MG63 (cell line): ENCODE measurements at regions not wholly inside any gene's neighbourhood (a gene's known extent, or its start where the extent isn't known, plus 50 kb on each side); places are given as distances from the start of the nearest gene placed in this dataset.

Experiments used
- DNase-seq: peaks from one replicate; pipeline ENCODE4 v3.0.0-alpha.2; 2020
- H3K27me3 ChIP-seq: fragments of 250-450 bp; sonication (Bioruptor Pico); 2 replicates; pipeline ENCODE4 v1.5.1; 2020; ENCODE audit warnings: mild to moderate bottlenecking, moderate library complexity
- H3K36me3 ChIP-seq: fragments of 250-450 bp; sonication (Bioruptor Pico); 2 replicates; pipeline ENCODE4 v1.5.1; 2020; ENCODE audit warnings: mild to moderate bottlenecking, moderate library complexity
- H3K4me3 ChIP-seq: fragments of 250-450 bp; sonication (Bioruptor Pico); 2 replicates; pipeline ENCODE4 v1.5.1; 2020; ENCODE audit warnings: mild to moderate bottlenecking, moderate library complexity
- H3K9me3 ChIP-seq: fragments of 250-450 bp; sonication (Bioruptor Pico); 2 replicates; pipeline ENCODE4 v1.5.1; 2020; ENCODE audit warnings: mild to moderate bottlenecking, moderate library complexity

GRCh38 chr14:97271451-97271960, 474.3 kb downstream of the VRK1 start:
- H3K9me3 ChIP-seq, result no peaks in the 10 kb centered on the region
- DNase-seq, result no peak
- H3K4me3 ChIP-seq, result no peak overlapping the region
- H3K36me3 ChIP-seq, result no peaks in the 10 kb centered on the region
- no peaks in the 10 kb centered on the region for H3K27me3 ChIP-seq

DNA sequence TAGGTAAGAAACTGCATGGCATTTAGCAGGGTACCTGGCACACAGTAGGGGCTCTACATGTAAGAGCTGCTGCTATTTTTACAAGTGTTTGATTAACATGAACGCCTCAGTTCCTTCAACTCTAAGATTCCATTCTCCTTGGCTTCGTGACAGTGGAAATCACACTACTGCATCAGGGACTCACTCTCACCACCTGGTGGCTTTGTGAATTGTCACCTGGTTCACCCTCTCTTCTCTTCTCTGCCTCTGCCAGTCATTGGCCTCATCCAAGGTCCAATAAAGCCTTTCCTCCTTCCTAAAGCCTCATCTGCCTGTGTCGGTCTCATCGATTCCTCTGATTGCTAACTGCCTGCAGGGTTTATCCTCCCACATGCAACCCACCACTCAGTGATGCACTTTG, 476.4 kb downstream of the VRK1 start:
- H3K36me3 ChIP-seq, result no peaks in the 10 kb centered on the region
- no peak for DNase-seq
- H3K4me3 ChIP-seq, result no peak overlapping the region
- no peaks in the 10 kb centered on the region for H3K9me3 ChIP-seq
- H3K27me3 ChIP-seq, result no peaks in the 10 kb centered on the region

- Histone ChIP-seq H3K4me3 (no peak overlapping the region), H3K36me3 (no peaks in the 10 kb centered on the region), H3K9me3 (no peaks in the 10 kb centered on the region), H3K27me3 (no peaks in the 10 kb centered on the region)
- DNase-seq, result no peak
These were observed 477.4 kb downstream of the VRK1 start for GRCh38 chr14:97274626-97275025.

GRCh38 chr14:97275276-97275675, 478.1 kb downstream of the VRK1 start:
- H3K27me3 ChIP-seq, result no peaks in the 10 kb centered on the region
- no peak for DNase-seq
- H3K36me3 ChIP-seq, result no peaks in the 10 kb centered on the region
- H3K4me3 ChIP-seq, result no peak overlapping the region
- H3K9me3 ChIP-seq, result no peaks in the 10 kb centered on the region

GRCh38 chr14:97276573-97276972, 479.4 kb downstream of the VRK1 start:
- Histone ChIP-seq H3K4me3 (no peak overlapping the region), H3K9me3 (no peaks in the 10 kb centered on the region), H3K36me3 (no peaks in the 10 kb centered on the region), H3K27me3 (no peaks in the 10 kb centered on the region)
- DNase-seq, result peak; percentile 43

DNA sequence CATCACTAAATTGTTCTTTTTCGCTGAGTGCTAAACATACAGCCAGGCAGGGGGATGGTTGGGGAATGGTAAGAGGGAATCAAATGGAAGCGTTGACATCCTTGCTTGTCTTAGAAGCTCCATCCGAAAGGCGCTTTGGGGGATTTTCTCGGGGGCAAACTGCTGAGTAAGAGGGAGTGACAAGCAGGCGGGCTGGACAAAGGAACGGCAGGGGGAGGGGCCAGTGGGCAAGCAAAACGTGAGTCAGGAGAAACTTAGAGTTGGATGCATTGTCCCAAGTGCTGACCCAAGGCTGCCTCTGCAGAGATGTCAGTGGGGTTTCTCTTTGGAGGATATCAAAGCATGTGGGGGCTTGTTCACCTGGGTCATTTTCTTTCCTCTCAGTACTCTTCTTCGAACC, 480.5 kb downstream of the VRK1 start:
- no peaks in the 10 kb centered on the region for H3K27me3 ChIP-seq
- no peak overlapping the region for H3K4me3 ChIP-seq
- DNase-seq, result no peak
- no peaks in the 10 kb centered on the region for H3K9me3 ChIP-seq
- no peaks in the 10 kb centered on the region for H3K36me3 ChIP-seq

GRCh38 chr14:97280526-97280925, 483.3 kb downstream of the VRK1 start:
- no peaks in the 10 kb centered on the region for H3K36me3 ChIP-seq
- DNase-seq, result no peak
- no peaks in the 10 kb centered on the region for H3K27me3 ChIP-seq
- H3K9me3 ChIP-seq, result no peaks in the 10 kb centered on the region
- H3K4me3 ChIP-seq, result no peak overlapping the region

GRCh38 chr14:97281741-97282140, 484.6 kb downstream of the VRK1 start:
- H3K4me3 ChIP-seq, result no peak overlapping the region
- no peaks in the 10 kb centered on the region for H3K27me3 ChIP-seq
- H3K36me3 ChIP-seq, result no peaks in the 10 kb centered on the region
- no peaks in the 10 kb centered on the region for H3K9me3 ChIP-seq
- no peak for DNase-seq

- no peak for DNase-seq
- H3K4me3 ChIP-seq, result no peak overlapping the region
- H3K9me3 ChIP-seq, result no peaks in the 10 kb centered on the region
- no peaks in the 10 kb centered on the region for H3K36me3 ChIP-seq
- no peaks in the 10 kb centered on the region for H3K27me3 ChIP-seq
These were observed 485.2 kb downstream of the VRK1 start for GRCh38 chr14:97282210-97283004.

- Histone ChIP-seq H3K4me3 (no peak overlapping the region), H3K36me3 (no peaks in the 10 kb centered on the region), H3K27me3 (no peaks in the 10 kb centered on the region), H3K9me3 (no peaks in the 10 kb centered on the region)
- DNase-seq, result no peak
These were observed 485.8 kb downstream of the VRK1 start for GRCh38 chr14:97283005-97283403.

GRCh38 chr14:97283426-97283825, 486.2 kb downstream of the VRK1 start:
- peak; percentile 28 for DNase-seq
- H3K9me3 ChIP-seq, result no peaks in the 10 kb centered on the region
- H3K27me3 ChIP-seq, result no peaks in the 10 kb centered on the region
- H3K4me3 ChIP-seq, result no peak overlapping the region
- H3K36me3 ChIP-seq, result no peaks in the 10 kb centered on the region

DNA sequence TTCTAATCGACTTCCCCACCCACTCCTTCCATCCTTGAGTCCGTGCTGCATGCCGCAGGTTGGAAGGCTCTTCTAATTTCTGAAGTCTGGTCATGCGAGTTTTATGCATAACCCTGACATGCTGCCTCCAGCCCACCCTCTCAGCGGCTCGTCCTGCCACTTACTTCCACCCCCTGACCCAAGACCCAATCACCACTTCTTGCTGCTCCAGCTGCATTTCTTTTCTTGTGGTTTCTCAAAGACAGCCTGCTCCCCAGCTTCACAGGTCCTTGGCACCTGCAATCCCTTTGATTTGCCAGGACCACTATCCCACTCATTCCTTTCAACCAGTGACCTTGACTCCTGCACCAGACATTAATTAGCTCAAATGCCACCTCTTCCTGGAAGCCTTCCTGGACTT, 486.7 kb downstream of the VRK1 start:
- no peak for DNase-seq

GRCh38 chr14:97287956-97288355, 490.8 kb downstream of the VRK1 start:
- Histone ChIP-seq H3K4me3 (no peak overlapping the region), H3K36me3 (no peaks in the 10 kb centered on the region), H3K9me3 (no peaks in the 10 kb centered on the region), H3K27me3 (no peaks in the 10 kb centered on the region)
- no peak for DNase-seq

More for the DNA sequence above, 486.7 kb downstream of the VRK1 start:
- Histone ChIP-seq H3K9me3 (no peaks in the 10 kb centered on the region), H3K4me3 (no peak overlapping the region), H3K27me3 (no peaks in the 10 kb centered on the region), H3K36me3 (no peaks in the 10 kb centered on the region)

DNA sequence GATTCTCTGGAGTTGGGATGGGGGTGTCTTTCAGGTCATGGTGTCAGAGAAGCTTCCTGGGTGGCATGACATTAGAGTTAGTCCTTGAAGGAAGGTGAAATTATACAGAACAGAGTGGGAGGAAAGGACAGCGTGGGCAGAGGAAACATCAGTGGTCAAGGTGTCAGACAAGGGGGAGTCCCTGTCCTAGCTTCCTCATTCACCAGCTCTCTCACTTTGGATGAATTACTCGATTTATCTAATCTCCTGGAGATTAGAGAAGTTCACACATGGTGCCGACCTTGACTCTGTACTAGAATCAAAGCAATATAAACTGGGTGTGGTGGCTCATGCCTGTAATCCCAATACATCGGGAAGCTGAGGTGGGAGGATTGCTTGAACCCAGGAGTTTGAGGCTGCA, 492.9 kb downstream of the VRK1 start:
- H3K9me3 ChIP-seq, result no peaks in the 10 kb centered on the region
- H3K27me3 ChIP-seq, result no peaks in the 10 kb centered on the region
- no peaks in the 10 kb centered on the region for H3K36me3 ChIP-seq
- no peak for DNase-seq
- no peak overlapping the region for H3K4me3 ChIP-seq

DNA sequence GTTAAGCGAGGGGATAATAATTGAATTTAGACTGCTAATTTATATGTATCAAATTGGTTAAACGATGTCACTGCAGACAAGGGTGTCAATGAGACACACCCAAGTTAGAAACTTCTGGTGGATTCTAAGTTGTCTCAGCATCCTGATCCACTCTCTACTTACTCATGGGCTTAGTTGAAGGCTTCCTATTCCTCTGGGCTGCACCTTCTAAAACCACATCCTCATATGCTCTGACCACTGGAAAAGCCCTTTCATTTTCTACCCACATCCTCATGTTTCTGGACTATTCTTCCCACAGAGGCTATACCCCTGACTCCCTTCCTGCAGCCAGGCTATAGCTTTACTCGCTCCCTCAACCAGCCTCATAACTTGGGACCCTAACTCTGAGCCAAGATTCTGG, 493.8 kb downstream of the VRK1 start:
- Histone ChIP-seq H3K4me3 (no peak overlapping the region), H3K9me3 (no peaks in the 10 kb centered on the region), H3K27me3 (no peaks in the 10 kb centered on the region), H3K36me3 (no peaks in the 10 kb centered on the region)
- no peak for DNase-seq

GRCh38 chr14:97293659-97294058, 496.5 kb downstream of the VRK1 start:
- Histone ChIP-seq H3K36me3 (no peaks in the 10 kb centered on the region), H3K4me3 (no peak overlapping the region), H3K27me3 (no peaks in the 10 kb centered on the region), H3K9me3 (no peaks in the 10 kb centered on the region)
- DNase-seq, result no peak

- no peak for DNase-seq
- Histone ChIP-seq H3K4me3 (no peak overlapping the region), H3K27me3 (no peaks in the 10 kb centered on the region), H3K36me3 (no peaks in the 10 kb centered on the region), H3K9me3 (no peaks in the 10 kb centered on the region)
These were observed 498.0 kb downstream of the VRK1 start for GRCh38 chr14:97295108-97295710.

DNA sequence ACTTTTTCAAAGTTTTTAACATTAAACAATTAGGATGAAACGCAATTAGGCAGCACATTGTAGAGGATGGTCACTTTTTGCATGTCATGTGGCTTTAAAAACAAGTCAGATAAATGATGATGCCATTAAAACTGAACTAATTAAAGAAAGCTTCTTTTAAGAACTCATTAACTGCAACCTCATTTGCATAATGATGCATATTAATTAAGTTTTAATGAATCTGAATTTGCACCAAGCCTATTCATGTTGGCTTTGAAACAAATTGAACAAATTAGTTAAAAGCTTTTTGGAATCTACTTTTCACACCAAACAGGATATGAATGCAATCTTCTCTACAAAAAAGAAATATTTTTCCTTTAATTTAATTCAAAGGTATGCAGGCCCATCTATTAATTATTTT, 499.0 kb downstream of the VRK1 start:
- Histone ChIP-seq H3K9me3 (no peaks in the 10 kb centered on the region), H3K36me3 (no peaks in the 10 kb centered on the region), H3K4me3 (no peak overlapping the region)

More for the DNA sequence above, 499.0 kb downstream of the VRK1 start:
- DNase-seq, result no peak
- no peaks in the 10 kb centered on the region for H3K27me3 ChIP-seq
